HG02610 (cell line): ENCODE measurements at regions not wholly inside any gene's neighbourhood (a gene's known extent, or its start where the extent isn't known, plus 50 kb on each side); places are given as distances from the start of the nearest gene placed in this dataset.

Source experiments
- ATAC-seq: cut with Tn5 transposase; IDR thresholded peaks from one replicate; pipeline ENCODE4 v1.9.1; 2021; ENCODE audit warnings: mild to moderate bottlenecking, moderate library complexity; ENCODE audit not compliant: unreplicated experiment

DNA sequence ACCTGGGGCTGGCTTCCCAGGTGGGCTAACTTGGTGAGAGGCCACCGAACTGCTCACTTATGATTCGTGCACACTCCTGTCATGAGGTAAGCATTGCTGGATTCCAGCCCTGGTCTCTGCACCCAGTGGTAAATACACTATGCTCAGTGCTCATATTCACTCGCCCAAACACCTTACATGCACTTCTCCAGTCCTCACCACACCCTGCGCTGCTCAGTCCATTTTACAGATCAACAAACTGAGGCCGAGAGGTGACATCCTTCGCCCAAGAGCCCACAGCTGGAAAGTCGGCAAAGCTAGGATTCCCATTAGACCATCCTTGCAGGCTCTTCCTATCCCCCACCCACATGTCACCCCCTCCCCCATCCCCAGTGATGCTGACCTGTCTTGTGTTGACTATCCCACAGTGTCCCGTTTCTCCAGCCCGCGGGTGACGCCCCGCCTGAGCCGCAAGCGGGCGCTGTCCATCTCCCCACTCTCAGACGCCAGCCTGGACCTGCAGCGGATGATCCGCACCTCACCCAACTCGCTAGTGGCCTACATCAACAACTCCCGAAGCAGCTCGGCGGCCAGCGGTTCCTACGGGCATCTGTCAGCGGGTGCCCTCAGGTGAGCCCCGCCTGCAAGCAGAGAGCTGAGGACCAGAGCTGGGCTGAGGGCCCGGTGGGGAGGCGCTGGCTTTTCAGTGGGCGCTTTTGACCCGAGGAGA lies 232.8 kb downstream of the GLI2 start:
- ATAC-seq = no peak

- no peak for ATAC-seq
Observed at GRCh38 chr2:120969613-120970355, 234.1 kb downstream of the GLI2 start.

DNA sequence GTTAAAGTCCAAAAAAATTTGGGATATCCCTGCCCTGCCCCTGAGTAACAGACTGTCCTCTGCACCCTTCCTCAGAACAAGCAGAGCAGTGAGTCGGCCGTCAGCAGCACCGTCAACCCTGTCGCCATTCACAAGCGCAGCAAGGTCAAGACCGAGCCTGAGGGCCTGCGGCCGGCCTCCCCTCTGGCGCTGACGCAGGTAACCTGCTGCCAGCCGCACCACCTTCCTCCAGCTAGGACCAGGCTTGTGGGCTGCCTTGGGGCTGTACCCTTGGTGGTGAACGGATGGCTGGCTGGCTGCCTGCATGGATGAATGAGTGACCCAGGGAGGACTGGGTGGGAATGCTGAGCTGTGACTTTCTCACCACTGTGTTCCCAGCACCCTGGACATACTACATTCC lies 236.2 kb downstream of the GLI2 start:
- ATAC-seq = no peak

DNA sequence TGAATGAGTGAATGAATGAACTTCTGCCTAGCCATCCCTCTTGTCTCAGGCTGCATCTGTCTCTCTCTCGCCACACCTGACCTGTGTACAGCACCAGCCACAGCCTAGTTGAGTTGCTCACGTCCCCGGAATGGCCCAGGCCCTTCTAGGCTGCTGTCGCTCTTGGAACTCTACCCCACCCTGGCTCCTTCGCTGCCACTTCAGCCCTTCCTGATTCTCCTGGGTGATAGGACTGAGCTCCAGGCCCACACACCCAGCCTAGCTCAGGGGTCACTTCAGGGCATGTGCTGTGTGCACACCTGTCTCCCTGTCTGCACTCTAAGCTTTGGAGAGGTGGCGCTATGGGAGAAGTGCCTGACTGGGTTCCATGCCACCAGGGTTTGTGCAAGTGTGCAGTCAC lies 236.6 kb downstream of the GLI2 start:
- no peak for ATAC-seq

DNA sequence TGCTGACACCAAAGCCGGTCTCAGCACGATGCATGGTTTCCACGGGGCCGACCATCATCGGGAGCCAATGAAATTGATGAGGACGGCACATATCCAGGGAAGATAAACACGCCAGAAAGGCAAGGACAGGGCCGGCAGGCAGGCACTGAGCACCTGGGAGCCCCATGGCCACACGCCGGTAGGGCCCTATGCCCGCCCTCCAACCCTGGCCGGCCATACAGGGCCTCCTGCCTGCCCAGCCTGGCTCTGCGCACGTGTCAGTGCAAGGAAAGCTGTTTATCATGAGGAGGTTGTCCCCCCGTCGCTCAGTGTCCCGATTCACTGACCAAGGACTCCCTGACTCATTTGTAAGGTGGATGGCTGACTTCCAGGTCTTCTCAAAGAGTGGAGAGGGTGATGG lies 237.5 kb downstream of the GLI2 start:
- ATAC-seq = no peak

- no peak for ATAC-seq
Observed at GRCh38 chr2:120974950-120975349, 239.3 kb downstream of the GLI2 start.

- no peak for ATAC-seq
Observed at GRCh38 chr2:120976501-120977307, 241.0 kb downstream of the GLI2 start.

DNA sequence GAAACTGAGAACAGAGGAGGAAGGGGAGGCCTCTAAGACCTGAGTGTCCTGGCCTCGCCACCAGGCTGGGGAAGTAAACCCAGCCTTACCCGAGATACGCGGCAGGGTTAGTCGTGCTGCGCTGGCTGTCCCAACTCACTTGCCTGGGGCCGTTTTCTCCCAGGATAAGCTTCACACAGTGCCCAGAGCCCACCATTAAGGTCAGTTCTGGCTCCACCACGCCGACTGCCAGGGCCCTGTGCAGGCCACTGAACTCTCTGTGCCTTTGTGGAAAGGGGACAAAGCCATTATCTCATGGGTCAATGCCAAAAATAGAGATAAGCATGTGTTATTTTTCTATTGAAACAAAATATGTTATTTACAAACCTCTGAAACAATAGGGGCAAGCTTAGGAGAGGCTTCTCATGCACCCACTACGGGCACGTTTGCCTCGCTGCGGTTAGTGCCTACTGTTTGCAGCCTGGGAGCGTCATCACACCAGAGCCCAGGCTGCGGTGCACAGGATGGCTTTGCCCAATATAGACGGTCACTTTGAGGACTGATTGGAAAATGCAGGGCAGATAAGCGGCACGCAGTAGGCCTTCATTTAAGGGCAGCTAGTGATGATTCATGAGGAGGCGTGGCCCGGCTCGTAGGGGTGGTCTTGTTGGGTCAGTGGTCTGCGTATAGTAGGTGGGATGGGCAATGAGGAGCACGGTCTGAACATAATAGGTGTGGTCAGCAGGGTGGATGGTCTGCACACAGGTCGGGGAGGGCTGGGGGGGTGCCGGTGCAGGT lies 242.1 kb downstream of the GLI2 start:
- ATAC-seq = no peak

DNA sequence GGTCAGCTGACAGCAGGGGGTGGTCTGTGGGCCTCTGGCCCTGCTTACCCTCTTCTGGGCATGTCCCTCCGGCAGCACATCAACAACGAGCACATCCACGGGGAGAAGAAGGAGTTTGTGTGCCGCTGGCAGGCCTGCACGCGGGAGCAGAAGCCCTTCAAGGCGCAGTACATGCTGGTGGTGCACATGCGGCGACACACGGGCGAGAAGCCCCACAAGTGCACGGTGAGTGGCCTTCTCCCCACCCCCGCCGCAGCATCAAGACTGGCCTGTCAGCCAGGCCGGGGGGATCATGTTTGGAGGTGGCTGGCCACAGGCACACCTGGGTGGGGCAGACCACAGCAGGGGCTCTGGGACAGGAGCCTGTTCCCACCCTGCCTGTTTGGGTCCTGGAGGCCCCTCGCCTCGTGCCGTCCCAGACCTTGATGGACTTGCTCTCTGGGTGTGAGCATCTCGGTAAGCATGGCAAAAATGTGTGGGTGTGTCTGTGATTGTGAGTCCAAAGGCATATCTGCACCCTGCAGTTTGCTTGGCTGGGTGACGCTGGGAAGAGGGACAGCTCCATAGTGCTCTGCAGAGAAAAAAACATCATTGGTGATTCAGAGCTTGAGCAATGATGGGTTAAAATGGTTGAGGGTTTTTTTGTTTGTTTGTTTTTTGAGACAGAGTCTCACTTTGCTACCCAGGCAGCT lies 242.8 kb downstream of the GLI2 start:
- no peak for ATAC-seq

DNA sequence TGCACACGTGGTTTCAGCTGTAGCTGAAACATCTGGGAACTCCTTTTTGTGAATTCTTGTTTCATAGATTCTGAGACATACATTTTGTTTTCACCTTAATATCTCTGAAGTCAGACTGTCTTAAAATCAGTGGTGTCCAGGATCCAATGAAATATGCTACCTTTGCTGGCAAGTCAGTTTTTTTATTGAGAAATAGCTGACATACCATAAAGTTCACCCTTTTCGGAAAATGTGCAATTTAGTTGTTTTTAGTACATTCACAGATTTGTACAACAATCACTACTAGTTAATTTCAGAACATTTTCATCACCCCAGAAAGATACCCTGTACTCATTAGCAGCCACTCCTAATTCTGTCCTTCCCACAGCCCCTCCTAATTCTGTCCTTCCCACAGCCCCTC lies 243.7 kb downstream of the GLI2 start:
- ATAC-seq = no peak

- ATAC-seq = no peak
Observed at GRCh38 chr2:120979921-120980320, 244.3 kb downstream of the GLI2 start.

- no peak for ATAC-seq
Observed at GRCh38 chr2:120981443-120981842, 245.8 kb downstream of the GLI2 start.

DNA sequence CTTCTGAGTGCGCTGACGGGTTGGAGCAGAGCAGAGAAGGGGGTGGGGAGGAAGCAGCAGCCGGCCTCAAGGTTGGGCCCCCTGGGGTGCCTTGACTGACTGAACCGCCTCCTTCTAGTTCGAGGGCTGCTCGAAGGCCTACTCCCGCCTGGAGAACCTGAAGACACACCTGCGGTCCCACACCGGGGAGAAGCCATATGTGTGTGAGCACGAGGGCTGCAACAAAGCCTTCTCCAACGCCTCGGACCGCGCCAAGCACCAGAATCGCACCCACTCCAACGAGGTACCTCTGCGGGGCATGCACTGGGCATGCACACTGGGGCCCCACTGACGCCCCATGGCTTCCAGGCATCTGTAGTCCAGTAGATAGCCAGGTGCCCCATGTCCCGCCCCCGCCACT lies 246.9 kb downstream of the GLI2 start:
- ATAC-seq = no peak

GRCh38 chr2:120983344-120983743 lies 247.7 kb downstream of the GLI2 start:
- ATAC-seq = no peak

GRCh38 chr2:120984046-120984445 lies 248.4 kb downstream of the GLI2 start:
- no peak for ATAC-seq

GRCh38 chr2:120984452-120985173 lies 248.9 kb downstream of the GLI2 start:
- no peak for ATAC-seq

DNA sequence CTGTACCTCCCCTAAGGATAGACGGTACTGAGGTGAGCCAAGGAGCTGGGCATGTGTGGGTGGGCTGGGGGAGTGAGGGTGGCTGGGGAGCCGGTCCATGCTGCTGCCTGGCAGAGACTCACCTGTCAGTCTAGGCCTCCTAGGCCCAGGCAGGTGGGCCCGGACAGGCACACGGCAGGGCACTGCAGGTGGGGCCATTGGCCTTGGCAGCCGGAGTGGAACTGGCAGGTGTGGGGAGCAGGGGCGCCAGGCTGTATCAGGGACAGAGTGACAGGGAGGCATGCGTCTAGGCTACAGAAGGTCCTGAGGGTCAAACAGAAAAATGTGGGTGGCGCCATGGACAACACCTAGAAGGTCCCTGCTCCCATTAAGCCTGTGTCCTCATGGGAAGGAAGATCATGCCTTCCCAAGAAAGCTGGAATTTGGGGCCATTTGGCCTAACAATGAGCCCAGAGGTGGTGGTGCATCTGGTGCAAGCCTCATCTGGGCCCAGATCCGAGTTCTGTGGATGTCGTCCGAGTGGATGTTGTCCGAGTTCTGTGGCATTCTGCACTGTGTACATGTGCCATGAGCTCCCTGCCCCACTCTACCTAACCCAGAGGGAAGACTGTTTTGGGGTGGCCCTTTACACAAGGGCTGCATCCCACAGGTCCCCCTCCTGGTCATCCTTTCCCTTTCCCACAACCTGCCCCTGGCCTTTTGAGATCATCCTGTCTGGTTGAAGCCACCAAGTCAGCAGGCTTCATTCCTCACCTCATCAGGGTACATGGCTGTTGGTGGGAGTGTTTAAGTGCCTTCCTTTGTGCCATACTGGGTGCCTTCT lies 249.7 kb downstream of the GLI2 start:
- no peak for ATAC-seq

DNA sequence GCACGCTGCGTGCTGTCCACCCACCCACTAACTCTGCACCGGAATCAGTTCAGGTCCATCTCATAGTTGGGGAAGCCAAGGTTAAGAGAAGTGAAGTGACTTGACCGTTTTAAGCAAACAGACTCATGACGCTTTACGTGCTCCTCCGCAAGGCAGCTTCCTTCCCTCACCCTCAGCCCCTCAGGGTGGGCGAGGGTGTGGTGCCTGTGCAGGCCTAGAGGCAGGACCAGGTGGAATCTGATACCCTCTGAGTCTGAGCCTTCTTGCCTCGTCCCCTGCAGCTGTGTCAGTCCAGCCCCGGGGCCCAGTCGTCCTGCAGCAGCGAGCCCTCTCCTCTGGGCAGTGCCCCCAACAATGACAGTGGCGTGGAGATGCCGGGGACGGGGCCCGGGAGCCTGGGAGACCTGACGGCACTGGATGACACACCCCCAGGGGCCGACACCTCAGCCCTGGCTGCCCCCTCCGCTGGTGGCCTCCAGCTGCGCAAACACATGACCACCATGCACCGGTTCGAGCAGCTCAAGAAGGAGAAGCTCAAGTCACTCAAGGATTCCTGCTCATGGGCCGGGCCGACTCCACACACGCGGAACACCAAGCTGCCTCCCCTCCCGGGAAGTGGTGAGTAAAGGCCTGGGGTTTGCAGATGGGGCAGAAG lies 250.5 kb downstream of the GLI2 start:
- no peak for ATAC-seq
